Heart left ventricle (tissue), 16 donors: ENCODE measurements at regions not wholly inside any gene's neighbourhood (a gene's known extent, or its start where the extent isn't known, plus 50 kb on each side); places are given as distances from the start of the nearest gene placed in this dataset.

Experiments
- ATAC-seq, 4 donors: fragments of 200-7000 bp; cut with Tn5 transposase; one replicate each; pipeline ENCODE4 v1.9.1; 2020 to 2022; ENCODE audit warnings: moderate library complexity in 4 of 4, mild to moderate bottlenecking in 3 of 4, moderate number of reproducible peaks in 1 of 4
- DNase-seq, 5 donors: peaks; one replicate each; pipeline ENCODE4 v3.0.0-alpha.2; 2020
- H3K27ac ChIP-seq, 12 donors: fragments of 200-600 bp; sonication (generic) in 4 of 12; one replicate each; pipeline versions ENCODE4 v1.5.0 to v1.8.0; 2016 to 2022; ENCODE audit warnings: mild to moderate bottlenecking in 2 of 12
- H3K27me3 ChIP-seq, 9 donors: fragments of 200-600 bp; sonication (generic) in 2 of 9; one replicate each; pipeline versions ENCODE4 v1.5.1 to v1.8.0; 2016 to 2022; ENCODE audit warnings: mild to moderate bottlenecking in 3 of 9
- H3K36me3 ChIP-seq, 9 donors: fragments of 200-600 bp; sonication (generic) in 2 of 9; one replicate each; pipeline versions ENCODE4 v1.5.0 to v1.8.0; 2018 to 2022; ENCODE audit warnings: mild to moderate bottlenecking in 2 of 9
- H3K4me1 ChIP-seq, 12 donors: fragments of 200-600 bp; sonication (generic) in 4 of 12; one replicate each; pipeline versions ENCODE4 v1.5.0 to v1.8.0; 2016 to 2022; ENCODE audit warnings: mild to moderate bottlenecking in 3 of 12
- H3K4me3 ChIP-seq, 12 donors: fragments of 200-600 bp; sonication (generic) in 4 of 12; one replicate each; pipeline versions ENCODE4 v1.5.0 to v1.8.0; 2017 to 2022; ENCODE audit warnings: mild to moderate bottlenecking in 9 of 12, moderate library complexity in 4 of 12
- H3K9me3 ChIP-seq, 12 donors: fragments of 200-600 bp; sonication (generic) in 4 of 12; one replicate each; pipeline versions ENCODE4 v1.5.0 to v1.8.0; 2016 to 2022; ENCODE audit warnings: mild to moderate bottlenecking in 1 of 12
- CTCF ChIP-seq, 12 donors: fragments of 200-600 bp; sonication (generic) in 4 of 12; IDR thresholded peaks; one replicate each; pipeline versions ENCODE4 v1.5.0 to v1.8.0; 2018 to 2022; ENCODE audit warnings: antibody characterized with exemption in 12 of 12, mild to moderate bottlenecking in 5 of 12
- POLR2A ChIP-seq, 2 donors: fragments of 450-650 bp; IDR thresholded peaks; one replicate each; pipeline ENCODE4 v1.6.1; 2017; ENCODE audit warnings: antibody characterized with exemption in 2 of 2, mild to moderate bottlenecking in 2 of 2, moderate library complexity in 2 of 2
- WGBS, 4 donors: extraction: QIAGEN DNeasy Blood & Tissue Kit in 2 of 4; methylation state at CpG; one replicate each; pipeline versions ENCODE4 v1.1.5 to v1.1.7; 2013 to 2018; 5-methylcytosine and 5-hydroxymethylcytosine counted together
- intact Hi-C, 10 donors: fragments of 100-400 bp; cut with DNase I; formaldehyde crosslinking; loops; one replicate each; pipeline versions ENCODE4 v1.11.1 to v1.14.2; 2022
- donor health status: ischemic (EF 13 %, LVEDD 7.1; RV severe dilation, severe dysfunction).
- donor health status: healthy with polysubstance abuse.
- donor health status: DM: no; HTN: yes; CAD: no.
- donor health status: DM: no; HTN: no; CAD: no.
- donor health status: ischemic (EF 25% LVEDD 6.9; RV normal size, moderate dysfunction).
- donor health status: ischemic (EF 25% LVEDD 5.7; RV mildly dilated, moderate dysfunction).
- donor health status: healthy.
- donor health status: DM: yes; HTN: yes; CAD: no.
- donor health status: ischemic (EF 35%, LVEDD 5.7; RV mildly dilated, moderate dysfunction).
- donor health status: nonischemic (EF 11% LVEDD 7.7; RV severe dilation, severe dysfunction).
- donor health status: DM: yes; HTN: yes; CAD: no.
- donor health status: PGD.
- donor health status: ischemic (EF 29% LVEDD 5.4; RV normal size, mild dysfunction).
- donor health status: nonischemic (EF 23%, LVEDD 6.1; RV moderate dilation, normal function).

GRCh38 chr3:18687286-18687685 is 262.1 kb upstream of the SATB1 start:
- H3K27me3 ChIP-seq: no peaks in the 10 kb centered on the region
- no peak overlapping the region for H3K27ac ChIP-seq
- intact Hi-C loops: no loop called here
- ATAC-seq: no peak
- no peaks in the 10 kb centered on the region for H3K9me3 ChIP-seq
- TF ChIP-seq POLR2A (IDR thresholded peaks at IDR 0.05): no peak
- no peak for TF ChIP-seq CTCF (IDR thresholded peaks at IDR 0.05)
- WGBS, 4 donors: 43 to 62% (median 56%) methylated on average over 4 of the region's 4 CpGs
- DNase-seq: no peak
- no peaks in the 10 kb centered on the region for H3K36me3 ChIP-seq
- no peaks in the 10 kb centered on the region for H3K4me1 ChIP-seq
- no peak overlapping the region for H3K4me3 ChIP-seq

GRCh38 chr3:18683900-18684299 is 258.8 kb upstream of the SATB1 start:
- DNase-seq (no peak), ATAC-seq (no peak)
- TF ChIP-seq POLR2A (IDR thresholded peaks at IDR 0.05): no peak
- no peak for TF ChIP-seq CTCF (IDR thresholded peaks at IDR 0.05)
- H3K4me3 ChIP-seq: no peak overlapping the region
- no peaks in the 10 kb centered on the region for H3K36me3 ChIP-seq
- H3K27ac ChIP-seq: no peak overlapping the region
- intact Hi-C loops: no loop called here
- no peaks in the 10 kb centered on the region for H3K27me3 ChIP-seq
- H3K4me1 ChIP-seq: no peaks in the 10 kb centered on the region
- H3K9me3 ChIP-seq: no peaks in the 10 kb centered on the region

- Histone ChIP-seq H3K4me1 (no peaks in the 10 kb centered on the region), H3K27ac (no peak overlapping the region), H3K27me3 (no peaks in the 10 kb centered on the region), H3K9me3 (no peaks in the 10 kb centered on the region), H3K4me3 (no peak overlapping the region), H3K36me3 (no peaks in the 10 kb centered on the region)
- DNase-seq: no peak
- intact Hi-C loops: no loop called here
- 58 to 72% (median 70%) methylated on average over 3 of the region's 3 CpGs for WGBS, 4 donors
- TF ChIP-seq CTCF (IDR thresholded peaks at IDR 0.05) (no peak), POLR2A (IDR thresholded peaks at IDR 0.05) (no peak)
- no peak for ATAC-seq
These were observed 256.7 kb upstream of the SATB1 start for GRCh38 chr3:18681818-18682345.

- Histone ChIP-seq H3K4me3 (no peak overlapping the region), H3K36me3 (no peaks in the 10 kb centered on the region), H3K4me1 (no peaks in the 10 kb centered on the region), H3K27ac (no peak overlapping the region), H3K27me3 (no peaks in the 10 kb centered on the region), H3K9me3 (no peaks in the 10 kb centered on the region)
- intact Hi-C loops: no loop called here
- DNase-seq: no peak
- no peak for ATAC-seq
- 51 to 56% (median 54%) methylated on average over 3 of the region's 3 CpGs for WGBS, 4 donors
- no peak for TF ChIP-seq POLR2A (IDR thresholded peaks at IDR 0.05)
- TF ChIP-seq CTCF (IDR thresholded peaks at IDR 0.05): no peak
These were observed 255.6 kb upstream of the SATB1 start for GRCh38 chr3:18680758-18681157.
